HUES6 (cell line): ENCODE measurements at regions not wholly inside any gene's neighbourhood (a gene's known extent, or its start where the extent isn't known, plus 50 kb on each side); places are given as distances from the start of the nearest gene placed in this dataset.

ENCODE experiments used
- H3K27ac ChIP-seq: 2 replicates; pipeline ENCODE4 v1.7.0; 2013; ENCODE audit warnings: low read depth, mild to moderate bottlenecking, low read length, inconsistent platforms
- H3K27me3 ChIP-seq: 2 replicates; pipeline ENCODE4 v1.6.1; 2013; ENCODE audit warnings: low read length; ENCODE audit not compliant: control insufficient read depth, insufficient read depth
- H3K36me3 ChIP-seq: 2 replicates; pipeline ENCODE4 v1.6.1; 2013; ENCODE audit warnings: low read length; ENCODE audit not compliant: control insufficient read depth, insufficient read depth
- H3K4me1 ChIP-seq: 2 replicates; pipeline ENCODE4 v1.6.1; 2013; ENCODE audit warnings: low read length; ENCODE audit not compliant: control insufficient read depth, insufficient read depth
- H3K4me3 ChIP-seq: 2 replicates; pipeline ENCODE4 v1.5.1; 2013; ENCODE audit warnings: low read depth, low read length
- H3K9ac ChIP-seq: one replicate; pipeline ENCODE4 v1.6.1; 2013; ENCODE audit warnings: mild to moderate bottlenecking, low read length
- H3K9me3 ChIP-seq: 2 replicates; pipeline ENCODE4 v1.6.1; 2013; ENCODE audit warnings: low read depth, low read length; ENCODE audit not compliant: control insufficient read depth, insufficient read depth

GRCh38 chr2:198371329-198371728 is 566.9 kb downstream of the PLCL1 start:
- Histone ChIP-seq H3K4me1 (no peaks in the 10 kb centered on the region), H3K4me3 (no peak overlapping the region), H3K9me3 (no peaks in the 10 kb centered on the region), H3K9ac (no peak overlapping the region), H3K27ac (no peak overlapping the region), H3K27me3 (no peaks in the 10 kb centered on the region), H3K36me3 (no peaks in the 10 kb centered on the region)

DNA sequence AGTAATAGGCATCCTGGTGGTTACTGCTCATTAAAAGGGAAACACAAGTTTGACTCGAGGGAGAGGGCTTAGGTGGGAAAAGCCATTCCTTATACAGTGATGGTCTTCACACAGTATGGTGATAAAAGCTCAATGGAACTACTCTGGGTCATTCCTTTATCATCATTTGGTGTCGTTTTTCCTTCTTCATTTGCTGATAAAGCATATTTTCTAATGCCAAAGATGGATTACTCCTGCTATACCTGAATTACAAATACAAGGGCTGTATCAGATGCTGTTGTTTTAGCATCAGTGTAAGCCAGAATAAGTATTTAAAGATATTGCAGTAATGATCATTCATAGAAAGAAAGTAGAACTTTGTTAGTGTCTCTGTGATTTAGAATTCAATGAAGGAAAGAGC is 563.7 kb downstream of the PLCL1 start:
- Histone ChIP-seq H3K4me1 (no peaks in the 10 kb centered on the region), H3K27ac (no peak overlapping the region), H3K27me3 (no peaks in the 10 kb centered on the region), H3K36me3 (no peaks in the 10 kb centered on the region), H3K9me3 (no peaks in the 10 kb centered on the region), H3K9ac (no peak overlapping the region), H3K4me3 (no peak overlapping the region)

DNA sequence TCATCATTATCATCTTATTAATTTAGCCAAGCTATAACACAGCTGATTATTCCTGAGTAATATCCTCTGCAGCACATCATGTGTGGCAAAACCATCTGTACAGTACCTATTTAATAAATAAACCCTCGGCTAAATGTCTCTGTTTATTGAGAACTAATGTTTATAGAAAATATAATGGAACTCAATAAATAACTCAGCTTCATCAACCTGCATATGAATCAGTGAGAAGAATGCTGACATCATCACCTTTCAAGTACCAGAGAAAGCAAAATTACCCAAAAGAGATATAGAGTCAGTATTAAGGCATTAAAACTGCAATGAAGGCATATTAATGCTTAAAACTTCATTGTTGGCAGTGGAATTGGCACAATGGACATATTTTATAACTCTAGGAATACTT is 558.3 kb downstream of the PLCL1 start:
- Histone ChIP-seq H3K9me3 (no peaks in the 10 kb centered on the region), H3K4me3 (no peak overlapping the region), H3K27me3 (no peaks in the 10 kb centered on the region), H3K36me3 (no peaks in the 10 kb centered on the region), H3K27ac (no peak overlapping the region), H3K4me1 (no peaks in the 10 kb centered on the region), H3K9ac (no peak overlapping the region)

DNA sequence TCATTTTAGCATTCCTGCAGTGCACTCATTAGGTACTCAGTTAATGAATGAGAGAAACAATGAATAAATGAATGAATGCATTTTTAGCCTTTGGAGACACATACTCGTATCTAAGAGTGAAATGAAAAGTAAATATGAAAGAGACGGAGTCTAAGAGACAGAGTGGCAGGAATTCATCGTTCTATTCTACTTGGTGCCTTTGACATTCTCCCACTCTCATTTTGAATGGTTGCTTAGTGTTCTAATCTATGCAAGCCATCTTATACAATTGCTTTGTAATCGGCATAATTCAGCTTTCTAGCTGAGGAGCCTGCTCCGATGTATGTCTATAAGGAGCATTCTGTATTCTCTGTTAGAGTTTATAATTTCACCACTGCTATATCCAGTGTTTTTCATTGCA is 554.9 kb downstream of the PLCL1 start:
- Histone ChIP-seq H3K4me1 (no peaks in the 10 kb centered on the region), H3K9me3 (no peaks in the 10 kb centered on the region), H3K27me3 (no peaks in the 10 kb centered on the region), H3K36me3 (no peaks in the 10 kb centered on the region), H3K4me3 (no peak overlapping the region), H3K9ac (no peak overlapping the region), H3K27ac (no peak overlapping the region)

DNA sequence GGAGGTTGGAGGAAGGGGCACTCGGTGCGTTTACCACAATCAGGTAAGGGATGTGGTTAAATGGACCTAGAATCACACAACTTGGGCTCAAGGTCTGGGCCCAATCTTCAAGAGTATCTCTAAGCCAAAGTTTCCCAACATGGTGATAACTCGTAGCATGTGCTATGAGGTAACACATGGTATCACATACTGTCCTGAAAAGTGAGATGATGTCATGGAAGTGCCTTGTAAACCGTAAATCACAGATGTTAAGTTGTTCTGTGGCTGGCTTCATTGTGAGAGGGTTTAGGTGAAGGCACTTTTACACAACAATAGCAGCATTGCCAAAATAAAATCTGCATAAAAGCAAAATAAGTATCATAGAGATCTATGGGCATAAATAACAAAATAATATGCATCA is 551.8 kb downstream of the PLCL1 start:
- Histone ChIP-seq H3K27me3 (no peaks in the 10 kb centered on the region), H3K36me3 (no peaks in the 10 kb centered on the region), H3K9me3 (no peaks in the 10 kb centered on the region), H3K4me1 (no peaks in the 10 kb centered on the region), H3K27ac (no peak overlapping the region), H3K4me3 (no peak overlapping the region), H3K9ac (no peak overlapping the region)

GRCh38 chr2:198351647-198352046 is 547.3 kb downstream of the PLCL1 start:
- Histone ChIP-seq H3K9me3 (no peaks in the 10 kb centered on the region), H3K27me3 (no peaks in the 10 kb centered on the region), H3K9ac (no peak overlapping the region), H3K36me3 (no peaks in the 10 kb centered on the region), H3K4me1 (no peaks in the 10 kb centered on the region), H3K27ac (no peak overlapping the region), H3K4me3 (no peak overlapping the region)

DNA sequence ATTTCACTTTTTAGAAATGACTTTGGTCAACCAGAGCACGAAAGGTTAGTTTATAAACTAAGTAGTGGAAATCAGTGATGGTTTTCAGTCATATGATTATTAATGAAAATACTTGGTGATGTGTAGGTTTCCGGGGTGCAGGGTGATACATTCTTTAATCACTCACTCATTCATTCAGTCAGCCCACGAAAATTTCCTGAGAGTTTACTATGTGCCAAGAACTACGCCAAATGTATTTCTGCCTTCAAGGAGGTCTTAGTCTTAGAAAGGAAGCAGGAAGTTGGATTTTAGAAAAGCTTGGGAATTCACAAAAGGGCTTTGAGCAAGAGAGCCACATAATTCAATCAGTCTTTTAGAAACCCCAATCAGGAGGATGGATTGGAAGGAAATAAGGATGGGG is 543.6 kb downstream of the PLCL1 start:
- no peaks in the 10 kb centered on the region for H3K9me3 ChIP-seq
- no peak overlapping the region for H3K9ac ChIP-seq
- H3K27me3 ChIP-seq, result no peaks in the 10 kb centered on the region
- no peak overlapping the region for H3K27ac ChIP-seq
- no peaks in the 10 kb centered on the region for H3K36me3 ChIP-seq
- no peak overlapping the region for H3K4me3 ChIP-seq
- H3K4me1 ChIP-seq, result no peaks in the 10 kb centered on the region

DNA sequence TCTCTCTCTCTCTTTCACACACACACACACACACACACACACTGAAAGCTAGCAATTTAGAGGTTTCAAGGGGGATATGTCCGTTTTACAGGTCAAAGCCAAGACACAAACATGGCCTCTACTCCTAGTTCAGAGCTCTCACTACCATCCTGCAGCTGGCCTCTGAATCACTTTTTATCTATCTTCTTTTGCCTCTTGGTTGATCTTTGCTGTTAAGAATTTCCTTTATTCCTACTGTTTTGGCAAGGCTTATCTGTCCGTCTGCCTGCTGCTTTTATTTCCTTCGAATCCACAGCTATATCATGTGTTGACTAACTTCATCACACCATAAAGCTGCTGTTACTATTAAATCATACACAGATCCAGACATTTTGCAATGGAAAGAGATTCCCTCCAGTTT is 543.0 kb downstream of the PLCL1 start:
- Histone ChIP-seq H3K4me3 (no peak overlapping the region), H3K9ac (no peak overlapping the region), H3K27me3 (no peaks in the 10 kb centered on the region), H3K27ac (no peak overlapping the region), H3K4me1 (no peaks in the 10 kb centered on the region), H3K36me3 (no peaks in the 10 kb centered on the region), H3K9me3 (no peaks in the 10 kb centered on the region)

DNA sequence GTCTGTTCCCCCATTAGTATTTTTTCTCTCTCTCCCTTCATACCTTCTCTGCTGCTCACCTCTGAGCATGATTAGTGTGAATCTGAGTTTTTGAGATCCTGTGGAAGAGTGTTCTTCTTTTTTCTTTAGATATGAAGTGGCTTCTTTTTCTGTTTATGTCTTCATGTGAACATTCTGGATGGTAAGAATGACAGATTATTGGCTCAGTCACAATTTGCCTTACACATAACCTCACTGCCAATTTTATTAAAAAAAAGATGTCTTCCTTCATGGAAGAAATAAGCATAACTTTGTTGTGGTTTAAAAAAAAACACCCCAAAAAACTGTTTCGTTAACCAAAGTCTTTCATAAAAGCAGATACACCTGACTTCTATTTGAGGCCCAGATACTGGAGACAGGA is 539.1 kb downstream of the PLCL1 start:
- Histone ChIP-seq H3K4me3 (no peak overlapping the region), H3K27me3 (no peaks in the 10 kb centered on the region), H3K4me1 (no peaks in the 10 kb centered on the region), H3K9me3 (no peaks in the 10 kb centered on the region), H3K36me3 (no peaks in the 10 kb centered on the region), H3K9ac (no peak overlapping the region), H3K27ac (no peak overlapping the region)

- Histone ChIP-seq H3K27me3 (no peaks in the 10 kb centered on the region), H3K4me1 (peaks cover 15% of the 10 kb centered on the region), H3K9ac (no peak overlapping the region), H3K9me3 (no peaks in the 10 kb centered on the region), H3K4me3 (no peak overlapping the region), H3K36me3 (no peaks in the 10 kb centered on the region), H3K27ac (no peak overlapping the region)
Measured at GRCh38 chr2:198340846-198341245, 536.5 kb downstream of the PLCL1 start.

DNA sequence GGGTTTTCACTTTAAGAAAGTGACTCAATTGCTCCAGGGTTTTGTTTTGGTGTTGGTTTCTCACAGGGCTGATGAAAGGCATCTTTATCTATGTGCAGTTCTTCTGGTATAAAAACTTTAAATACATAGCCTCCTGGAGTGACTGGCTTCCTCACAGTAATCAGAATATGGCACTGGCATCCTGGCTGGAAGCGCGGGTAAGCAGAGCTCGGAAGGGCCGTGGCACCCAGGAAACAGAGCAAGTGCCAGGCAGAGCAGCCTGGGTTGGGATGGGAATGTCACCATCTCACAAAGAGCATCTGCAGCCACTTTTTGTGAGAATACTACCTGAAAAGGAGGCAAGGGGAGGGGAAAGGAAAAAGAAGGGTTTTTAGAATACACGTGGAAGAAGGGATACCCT is 534.7 kb downstream of the PLCL1 start:
- Histone ChIP-seq H3K9me3 (no peaks in the 10 kb centered on the region), H3K27me3 (no peaks in the 10 kb centered on the region), H3K36me3 (no peaks in the 10 kb centered on the region), H3K9ac (no peak overlapping the region), H3K4me1 (peaks cover 15% of the 10 kb centered on the region), H3K27ac (no peak overlapping the region), H3K4me3 (no peak overlapping the region)

DNA sequence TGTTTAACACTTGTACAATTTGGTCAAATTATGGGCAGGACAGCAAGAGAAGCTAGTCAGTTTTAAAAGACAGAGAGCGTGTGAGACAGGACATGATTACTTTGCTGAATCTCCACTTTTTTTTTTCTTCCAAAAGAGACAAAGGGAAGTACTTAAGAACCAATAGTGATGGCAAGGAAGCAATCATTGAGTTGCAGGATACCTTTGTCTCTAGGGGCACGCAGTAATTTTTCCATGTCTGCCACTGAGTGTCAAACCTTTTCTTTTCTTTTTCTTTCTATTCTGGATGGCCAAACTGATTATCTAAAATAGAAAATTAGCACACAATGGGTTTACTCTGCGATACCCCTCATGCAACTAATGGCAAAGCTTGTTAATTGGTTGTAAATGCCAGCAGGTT is 533.0 kb downstream of the PLCL1 start:
- Histone ChIP-seq H3K27ac (no peak overlapping the region), H3K36me3 (no peaks in the 10 kb centered on the region), H3K4me3 (no peak overlapping the region), H3K9me3 (no peaks in the 10 kb centered on the region), H3K4me1 (peaks cover 15% of the 10 kb centered on the region), H3K27me3 (no peaks in the 10 kb centered on the region), H3K9ac (no peak overlapping the region)
